ENCODE measurements at regions not wholly inside any gene's neighbourhood (a gene's known extent, or its start where the extent isn't known, plus 50 kb on each side); places are given as distances from the start of the nearest gene placed in this dataset.
"Not testable (repeated sequence)": the region's sequence is repeated elsewhere in the genome, so short reads cannot be mapped to it uniquely, and the experiment has no call there.

DNA sequence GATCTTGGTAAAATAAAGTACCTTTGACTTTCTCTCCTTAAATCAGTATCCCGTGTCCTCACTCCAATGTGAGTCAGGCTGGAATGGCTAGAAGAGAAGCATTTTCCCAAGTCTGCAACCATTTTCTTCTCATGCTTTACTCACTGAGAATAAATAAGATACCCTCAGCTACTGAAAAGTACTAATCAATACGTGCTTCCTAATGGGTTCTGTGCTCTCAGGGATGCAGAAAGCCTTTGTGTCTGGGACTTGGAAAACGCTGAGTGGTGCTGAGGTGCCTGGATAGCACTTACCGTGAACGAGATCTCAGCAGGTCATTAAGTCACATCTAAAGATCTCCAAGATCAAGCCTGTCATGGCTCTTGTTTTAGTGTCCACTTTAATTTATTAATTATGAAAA is 672.3 kb upstream of the C16orf82 start:
- no peak for DNase-seq

GRCh38 chr16:26395700-26396099 is 671.0 kb upstream of the C16orf82 start:
- no peak for DNase-seq

- peak; percentile 6 for DNase-seq
Measured at GRCh38 chr16:26396511-26397235, 670.1 kb upstream of the C16orf82 start.

DNA sequence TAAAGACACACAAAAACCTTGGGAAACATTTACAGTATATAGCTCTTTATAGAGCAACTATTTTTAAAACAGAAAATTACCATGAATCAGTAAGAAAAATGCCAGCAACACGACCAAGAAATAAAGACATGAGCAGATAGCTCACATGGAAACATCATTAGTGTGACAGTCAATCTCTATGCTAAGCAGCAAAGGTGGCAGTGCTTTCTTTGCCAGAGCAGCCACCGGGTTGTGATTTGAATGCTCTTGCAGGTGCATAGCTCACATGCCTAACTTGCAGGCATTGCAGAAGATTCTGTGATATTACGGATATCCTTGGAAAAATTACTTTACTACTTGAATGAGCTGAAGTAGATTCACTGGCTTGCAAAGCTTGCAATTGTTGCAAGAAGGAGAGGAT is 652.9 kb upstream of the C16orf82 start:
- no peak for DNase-seq

DNA sequence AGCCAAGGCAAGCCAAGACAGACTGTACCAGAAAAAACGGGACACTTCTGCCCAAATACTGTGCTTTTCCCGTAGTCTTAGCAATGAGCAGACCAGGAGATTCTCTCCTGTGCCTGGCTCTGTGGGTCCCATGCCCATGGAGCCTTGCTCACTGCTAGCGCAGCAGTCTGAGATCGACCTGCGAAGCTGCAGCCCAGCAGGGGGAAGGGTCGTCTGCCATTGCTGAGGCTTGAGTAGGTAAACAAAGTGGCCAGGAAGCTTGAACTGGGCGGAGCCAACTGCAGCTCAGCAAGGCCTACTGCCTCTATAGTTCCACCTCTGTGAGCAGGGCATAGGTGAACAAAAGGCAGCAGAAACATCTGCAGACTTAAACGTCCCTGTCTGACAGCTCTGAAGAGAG is 647.3 kb upstream of the C16orf82 start:
- DNase-seq, result not testable (repeated sequence)

DNA sequence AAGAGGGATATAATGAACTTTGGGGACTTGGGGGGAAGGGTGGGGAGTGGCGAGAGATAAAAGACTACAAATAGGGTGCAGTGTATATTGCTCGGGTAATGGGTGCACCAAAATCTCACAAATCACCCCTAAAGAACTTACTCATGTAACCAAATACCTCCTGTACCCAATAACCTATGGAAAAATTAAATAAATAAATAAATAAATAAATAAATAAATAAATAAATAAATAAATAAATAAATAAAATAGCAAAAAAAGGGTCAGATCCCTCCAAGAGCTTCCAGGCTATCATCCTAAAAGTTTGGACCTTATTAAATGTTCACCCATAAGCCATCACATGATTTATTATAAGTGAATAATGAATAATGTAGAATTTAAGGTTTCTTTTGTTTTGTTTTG is 636.1 kb upstream of the C16orf82 start:
- DNase-seq, result no peak

DNA sequence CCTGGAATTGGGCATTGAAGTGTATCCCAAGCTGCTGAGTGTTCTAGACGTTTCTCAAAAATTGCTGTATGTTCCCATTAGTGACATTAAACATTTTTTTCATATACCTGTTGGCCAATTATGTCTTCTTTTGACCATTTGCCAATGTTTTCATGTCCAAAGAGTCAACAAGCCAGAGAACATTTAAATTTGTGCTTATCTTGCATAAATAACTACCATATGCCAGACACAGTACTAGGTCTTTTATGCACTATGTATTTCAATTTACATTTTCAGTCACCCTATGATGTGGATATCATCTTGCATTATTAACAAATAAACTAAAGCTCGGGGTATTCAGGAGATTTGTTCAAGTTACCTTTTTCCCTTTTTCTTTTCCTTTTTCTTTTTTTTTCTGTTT is 632.9 kb upstream of the C16orf82 start:
- no peak for DNase-seq

DNA sequence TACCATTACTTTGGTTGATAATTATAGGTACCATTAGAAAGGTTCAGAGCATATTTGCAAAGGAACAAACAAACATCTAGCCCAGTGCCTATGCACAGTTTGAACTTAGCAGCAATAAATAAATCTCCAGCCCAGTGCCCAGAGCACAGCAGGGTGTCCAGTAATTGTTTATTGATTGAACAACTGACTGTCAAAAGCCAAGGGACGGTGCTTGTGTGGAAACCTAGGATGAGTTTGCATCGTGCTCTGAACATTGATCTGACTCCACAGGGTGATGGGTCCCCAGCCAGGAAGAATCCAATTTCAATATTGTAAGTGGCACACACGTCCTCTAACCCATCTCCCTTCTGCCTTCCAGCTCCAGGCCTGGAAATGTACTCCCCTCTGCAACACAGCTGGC is 625.5 kb upstream of the C16orf82 start:
- no peak for DNase-seq

GRCh38 chr16:26442321-26442720 is 624.4 kb upstream of the C16orf82 start:
- DNase-seq, result no peak

- DNase-seq, result no peak
Measured at GRCh38 chr16:26447570-26447969, 619.2 kb upstream of the C16orf82 start.

GRCh38 chr16:26453215-26453614 is 613.5 kb upstream of the C16orf82 start:
- DNase-seq, result no peak

- peak; percentile 41 for DNase-seq
Measured at GRCh38 chr16:26454102-26454501, 612.6 kb upstream of the C16orf82 start.

- no peak for DNase-seq
Measured at GRCh38 chr16:26456074-26456473, 610.7 kb upstream of the C16orf82 start.

GRCh38 chr16:26457095-26457494 is 609.6 kb upstream of the C16orf82 start:
- peak; percentile 52 for DNase-seq

- no peak for DNase-seq
Measured at GRCh38 chr16:26457882-26458281, 608.8 kb upstream of the C16orf82 start.

- no peak for DNase-seq
Measured at GRCh38 chr16:26464576-26465266, 602.0 kb upstream of the C16orf82 start.

DNA sequence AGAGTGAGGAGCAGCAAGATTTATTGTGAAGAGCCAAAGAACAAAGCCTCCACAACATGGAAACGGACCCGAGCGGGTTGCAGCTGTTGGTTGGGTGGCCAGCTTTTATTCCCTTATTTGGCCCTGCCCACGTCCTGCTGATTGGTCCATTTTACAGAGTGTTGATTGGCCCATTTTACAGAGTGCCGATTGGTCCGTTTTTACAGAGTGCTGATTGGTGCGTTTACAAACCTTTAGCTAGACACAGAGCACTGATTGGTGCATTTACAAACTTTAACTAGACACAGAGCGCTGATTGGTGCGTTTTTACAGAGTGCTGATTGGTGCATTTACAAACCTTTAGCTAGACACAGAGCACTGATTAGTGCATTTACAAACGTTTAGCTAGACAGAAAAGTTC is 592.3 kb upstream of the C16orf82 start:
- DNase-seq, result not testable (repeated sequence)

GRCh38 chr16:26475596-26475995 is 591.1 kb upstream of the C16orf82 start:
- peak; percentile 79 for DNase-seq

- DNase-seq, result peak; percentile 32
Measured at GRCh38 chr16:26491101-26491670, 575.5 kb upstream of the C16orf82 start.

DNA sequence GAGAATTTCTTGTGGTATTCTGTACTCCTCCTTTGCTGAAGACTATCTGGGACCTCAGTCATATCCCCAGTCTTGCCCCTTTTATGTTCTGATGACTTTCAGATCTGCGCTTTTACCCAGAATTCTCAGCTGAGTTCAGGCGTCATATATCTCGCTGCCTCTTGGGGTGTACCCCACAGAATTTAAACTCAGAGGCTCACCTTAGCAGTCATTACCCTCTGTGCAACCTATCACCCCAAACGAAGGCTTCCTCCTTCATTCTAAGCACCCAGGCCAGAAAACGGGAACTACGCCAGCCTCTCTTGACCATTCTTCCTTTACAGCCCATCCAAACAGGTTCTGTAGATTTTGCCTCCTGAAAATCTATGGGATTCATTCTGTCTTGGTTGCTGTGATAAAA is 574.8 kb upstream of the C16orf82 start:
- no peak for DNase-seq

- DNase-seq, result peak; percentile 9
Measured at GRCh38 chr16:26493751-26494150, 573.0 kb upstream of the C16orf82 start.

- no peak for DNase-seq
Measured at GRCh38 chr16:26497896-26498295, 568.8 kb upstream of the C16orf82 start.

- no peak for DNase-seq
Measured at GRCh38 chr16:26500326-26500725, 566.4 kb upstream of the C16orf82 start.

DNA sequence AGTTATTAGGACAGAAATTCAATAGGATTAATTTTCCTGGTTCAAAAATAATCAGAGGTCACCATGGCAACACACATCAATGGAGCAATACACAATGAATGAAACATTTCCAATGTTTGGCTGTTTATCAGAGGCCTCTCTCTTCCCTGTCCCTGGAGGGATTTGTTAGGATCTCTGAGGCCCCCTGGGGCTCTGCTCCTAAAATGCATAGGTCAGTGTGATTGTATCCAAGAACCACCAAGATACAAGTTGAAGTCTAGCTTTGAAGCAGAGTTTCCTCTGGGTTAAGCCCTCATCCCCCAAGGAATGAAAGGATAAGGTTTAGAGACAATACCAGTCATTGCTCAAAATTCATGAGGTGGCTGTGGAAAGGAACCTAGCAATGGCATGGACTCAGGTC is 561.2 kb upstream of the C16orf82 start:
- no peak for DNase-seq
